Activated CD8-positive, alpha-beta memory T cell treated with anti-CD3 and anti-CD28 coated beads for 24 hours (primary cell): ENCODE measurements at regions not wholly inside any gene's neighbourhood (a gene's known extent, or its start where the extent isn't known, plus 50 kb on each side); places are given as distances from the start of the nearest gene placed in this dataset.
"Not testable (repeated sequence)": the region's sequence is repeated elsewhere in the genome, so short reads cannot be mapped to it uniquely, and the experiment has no call there.

ENCODE experiments used
- DNase-seq: peaks from one replicate; pipeline ENCODE4 v3.0.0-alpha.2; 2020

DNA sequence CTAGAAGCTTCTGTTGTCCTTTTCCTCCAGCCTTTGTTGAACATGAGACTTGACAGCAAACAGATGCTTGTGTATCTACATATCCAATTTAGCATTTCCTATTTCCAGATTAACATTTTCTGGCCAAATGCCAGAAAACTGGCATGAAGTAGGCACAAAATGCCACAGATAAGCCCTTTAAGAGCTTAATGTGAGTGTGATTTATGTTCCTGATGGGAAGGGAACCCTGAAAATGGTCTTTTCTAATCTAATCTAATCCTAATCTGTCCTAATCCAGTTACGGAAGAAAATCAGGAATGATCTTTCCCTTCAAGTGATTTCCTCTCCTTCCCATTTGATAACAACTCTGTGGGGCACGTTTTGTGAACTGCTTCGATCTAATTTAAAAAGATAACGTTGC is 133.0 kb upstream of the C1QTNF7 start:
- no peak for DNase-seq

GRCh38 chr4:15295421-15296162 is 132.2 kb upstream of the C1QTNF7 start:
- no peak for DNase-seq

DNA sequence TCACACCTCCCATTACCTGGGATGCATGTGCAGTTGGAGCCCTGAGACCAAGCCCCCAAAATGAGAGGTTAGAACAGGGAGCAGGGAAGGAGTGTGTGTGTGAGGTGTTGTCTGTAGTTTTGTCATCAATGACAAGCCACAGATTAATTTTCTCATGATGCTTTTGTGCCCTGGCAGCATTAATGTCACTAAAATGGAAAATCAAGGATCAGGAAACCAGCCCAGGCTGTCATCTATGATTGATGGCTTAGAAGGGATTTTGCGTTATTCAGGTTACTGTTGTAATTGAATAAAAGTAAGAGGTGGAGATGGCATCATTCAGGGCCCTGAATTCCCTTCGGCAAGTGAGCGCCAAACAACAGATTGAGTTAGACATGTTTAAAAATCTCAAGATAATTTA is 130.5 kb upstream of the C1QTNF7 start:
- DNase-seq, result no peak

DNA sequence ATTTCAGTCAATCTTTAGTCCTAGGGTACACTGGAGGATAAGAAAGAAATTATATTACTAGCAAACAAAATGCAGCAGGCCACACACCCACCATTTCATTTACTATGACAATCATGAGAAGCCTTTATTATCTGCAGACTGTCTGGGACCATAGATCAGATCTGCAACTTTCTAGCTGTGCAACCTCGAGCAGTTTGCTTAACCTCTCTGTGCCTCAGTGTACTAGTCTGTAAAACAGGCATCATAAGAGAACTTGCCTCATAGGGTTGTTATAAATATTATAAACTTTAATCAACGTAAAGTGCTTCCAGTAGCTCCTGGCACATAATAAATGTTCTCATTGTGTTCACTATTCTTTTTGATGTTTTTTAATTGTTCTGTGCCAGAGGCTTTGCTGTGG is 128.2 kb upstream of the C1QTNF7 start:
- DNase-seq, result no peak

DNA sequence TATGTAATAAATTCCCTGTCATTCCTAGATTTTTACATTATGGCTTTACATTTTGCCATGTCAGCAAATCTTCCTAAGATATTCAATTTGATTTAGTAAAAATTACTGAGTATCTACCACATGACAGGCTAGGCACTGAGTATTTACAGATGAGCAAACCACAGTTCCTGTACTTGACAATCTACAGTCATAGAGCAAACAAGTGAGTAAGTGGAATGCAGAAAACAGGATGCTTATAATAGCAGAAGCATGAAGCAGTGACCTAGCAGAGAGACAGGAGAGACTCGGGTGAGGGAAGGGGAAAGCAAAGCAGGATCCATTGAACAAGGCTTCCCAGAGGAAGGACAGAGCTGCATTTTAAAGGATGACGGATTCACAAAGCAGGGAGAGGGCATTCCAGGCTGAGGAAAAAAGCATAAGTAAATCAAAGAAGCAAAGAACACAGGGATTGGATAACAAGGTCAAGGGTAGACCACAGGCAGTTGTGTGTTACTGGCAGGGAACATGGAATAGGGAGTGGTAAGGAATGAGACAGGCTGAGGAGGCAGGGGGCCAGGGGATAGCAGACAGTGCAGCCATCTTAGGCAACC is 124.7 kb upstream of the C1QTNF7 start:
- no peak for DNase-seq

- DNase-seq, result no peak
Observed at GRCh38 chr4:15314974-15315373, 112.9 kb upstream of the C1QTNF7 start.

GRCh38 chr4:15317246-15317645 is 110.6 kb upstream of the C1QTNF7 start:
- DNase-seq, result no peak

GRCh38 chr4:15318621-15319348 is 109.0 kb upstream of the C1QTNF7 start:
- no peak for DNase-seq

DNA sequence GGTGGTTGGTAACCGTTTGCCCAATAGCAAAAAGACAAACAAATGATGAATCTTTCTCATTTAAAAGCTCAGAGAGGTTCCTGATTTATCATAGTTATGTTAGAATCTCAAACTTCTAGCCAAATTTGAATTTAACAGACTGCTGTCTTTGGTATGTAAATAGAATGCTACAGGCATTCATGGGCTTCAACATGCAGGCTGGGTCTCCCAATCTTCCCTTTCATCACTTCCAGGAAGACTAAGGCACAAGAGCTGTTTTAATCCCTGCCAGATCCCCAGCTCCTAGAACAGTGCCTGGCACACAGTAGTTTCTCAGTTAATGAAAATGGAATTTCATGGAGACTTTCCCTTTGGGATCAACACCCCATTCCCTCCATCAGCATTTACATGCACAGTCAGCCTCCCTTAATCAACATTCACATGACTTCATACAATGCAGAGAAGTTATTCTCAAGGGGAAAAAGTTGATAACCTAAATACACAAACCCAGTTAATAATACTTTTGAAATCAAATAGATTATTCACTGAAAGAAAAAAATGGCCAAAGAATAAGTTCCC is 107.6 kb upstream of the C1QTNF7 start:
- DNase-seq, result no peak

GRCh38 chr4:15322006-15322405 is 105.8 kb upstream of the C1QTNF7 start:
- no peak for DNase-seq

- no peak for DNase-seq
Observed at GRCh38 chr4:15325987-15326386, 101.8 kb upstream of the C1QTNF7 start.

- no peak for DNase-seq
Observed at GRCh38 chr4:15327311-15328298, 100.2 kb upstream of the C1QTNF7 start.

- DNase-seq, result no peak
Observed at GRCh38 chr4:15331930-15332329, 95.9 kb upstream of the C1QTNF7 start.

DNA sequence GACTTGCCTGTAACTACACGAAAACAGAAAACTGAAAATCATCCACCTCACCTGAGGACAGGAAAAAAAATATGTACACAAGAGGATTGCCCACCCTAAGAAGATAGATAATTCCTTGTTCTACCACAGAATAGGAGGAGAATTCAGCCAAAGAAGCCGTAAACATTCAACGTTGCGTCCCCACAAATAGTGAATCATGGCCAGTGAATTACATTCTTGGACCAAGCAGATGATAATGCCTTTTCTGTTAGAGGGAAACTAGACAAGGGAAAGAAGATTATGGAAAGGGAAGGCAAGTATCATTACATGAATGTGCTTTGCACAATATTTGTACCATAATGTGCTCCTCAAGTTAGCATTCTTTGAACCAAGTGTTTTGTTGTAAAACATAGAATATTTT is 95.5 kb upstream of the C1QTNF7 start:
- no peak for DNase-seq

GRCh38 chr4:15333692-15334633 is 93.9 kb upstream of the C1QTNF7 start:
- no peak for DNase-seq

DNA sequence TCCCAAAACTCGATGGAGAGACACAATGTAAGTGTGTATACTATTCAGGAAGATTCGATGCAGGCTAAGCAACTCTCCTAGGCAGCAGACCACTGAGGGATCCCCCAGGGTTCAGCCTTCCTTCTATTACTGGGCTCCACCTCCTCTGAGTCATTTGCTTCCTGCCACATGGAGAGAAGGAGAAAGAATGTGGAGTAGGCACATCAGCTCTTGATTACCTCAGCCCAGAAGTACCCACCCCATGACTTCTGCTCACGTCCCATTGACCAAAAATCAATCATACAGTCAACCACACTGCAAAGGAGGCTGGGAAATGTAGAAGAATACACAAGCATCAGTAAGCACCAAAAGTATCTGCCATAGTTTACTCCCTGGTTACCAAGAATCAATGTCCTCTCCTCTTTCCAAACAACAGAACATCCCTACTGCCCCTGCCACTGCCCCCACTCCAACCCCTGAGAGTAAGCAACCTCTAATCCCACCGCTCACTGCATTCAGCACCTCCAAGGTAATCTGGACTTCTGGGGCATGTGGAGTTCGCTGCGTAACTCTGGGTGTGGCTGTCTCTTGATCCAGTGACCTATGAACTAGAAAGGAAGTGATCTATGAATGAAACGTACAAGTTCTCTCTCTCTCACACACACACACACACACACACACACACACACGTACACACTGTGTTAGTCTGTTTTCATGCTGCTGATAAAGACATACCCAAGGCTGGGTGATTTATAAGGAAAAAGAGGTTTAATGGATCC is 91.2 kb upstream of the C1QTNF7 start:
- no peak for DNase-seq

DNA sequence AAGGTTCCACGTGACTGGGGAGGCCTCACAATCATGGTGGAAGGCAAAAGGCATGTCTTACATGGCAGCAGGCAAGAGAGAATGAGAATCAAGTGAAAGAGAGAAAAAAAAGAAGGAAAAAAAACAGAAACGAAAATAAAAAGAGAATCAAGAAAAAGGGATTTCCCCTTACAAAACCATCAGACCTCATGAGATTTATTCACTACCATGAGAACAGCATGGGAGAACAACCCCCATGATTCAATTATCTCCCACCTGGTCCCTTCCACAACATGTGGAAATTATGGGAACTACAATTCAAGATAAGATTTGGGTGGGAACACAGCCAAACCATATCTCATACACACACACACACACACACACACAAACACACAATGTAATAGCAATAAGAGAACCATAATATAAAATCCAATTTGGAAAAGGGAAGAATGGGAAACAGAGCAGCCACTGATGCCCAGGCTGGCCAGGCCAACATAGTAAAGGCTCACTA is 90.6 kb upstream of the C1QTNF7 start:
- not testable (repeated sequence) for DNase-seq

DNA sequence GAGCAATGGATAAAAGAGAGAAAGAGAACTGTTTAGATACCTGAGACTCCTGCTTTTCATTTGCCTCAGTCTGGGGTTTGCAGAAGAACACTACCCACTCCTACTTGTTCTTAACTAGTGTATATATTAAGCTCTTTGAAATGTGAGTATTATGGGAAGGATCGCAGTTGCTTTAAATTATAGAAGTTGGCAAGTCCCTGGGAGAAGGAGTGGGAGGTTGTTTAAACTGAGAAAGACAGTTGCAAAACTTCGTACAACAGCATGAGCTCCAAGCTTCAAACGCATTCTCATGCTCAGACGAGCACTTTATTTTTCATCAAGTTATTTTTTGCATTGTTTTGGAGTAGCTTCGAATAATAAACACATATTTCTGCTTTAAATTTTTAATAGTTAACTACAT is 88.1 kb upstream of the C1QTNF7 start:
- DNase-seq, result no peak

GRCh38 chr4:15340332-15340731 is 87.5 kb upstream of the C1QTNF7 start:
- DNase-seq, result no peak
